ENCODE measurements at regions not wholly inside any gene's neighbourhood (a gene's known extent, or its start where the extent isn't known, plus 50 kb on each side); places are given as distances from the start of the nearest gene placed in this dataset.

GRCh38 chr11:69939551-69940245 is 120.5 kb upstream of the FGF3 start:
- 0 out of 3 replicates have a peak, but pooled peaks cover 3% of the 10 kb centered on the region for H3K4me1 ChIP-seq
- H3K9me3 ChIP-seq = no peaks in the 10 kb centered on the region
- CTCF ChIA-PET = interaction anchor here (0.5 to 1.4 kb wide), 8 partner anchors 18 to 815 kb away, joined by 3 to 5 read pairs (median 4); no protein-coding TSS in a partner anchor
- H3K27ac ChIP-seq = no peak overlapping the region
- WGBS (ENCODE audit: missing lambda C conversion rate) = 82% methylated on average over 18 of the region's 28 CpGs
- TF ChIP-seq, protein P1, sequence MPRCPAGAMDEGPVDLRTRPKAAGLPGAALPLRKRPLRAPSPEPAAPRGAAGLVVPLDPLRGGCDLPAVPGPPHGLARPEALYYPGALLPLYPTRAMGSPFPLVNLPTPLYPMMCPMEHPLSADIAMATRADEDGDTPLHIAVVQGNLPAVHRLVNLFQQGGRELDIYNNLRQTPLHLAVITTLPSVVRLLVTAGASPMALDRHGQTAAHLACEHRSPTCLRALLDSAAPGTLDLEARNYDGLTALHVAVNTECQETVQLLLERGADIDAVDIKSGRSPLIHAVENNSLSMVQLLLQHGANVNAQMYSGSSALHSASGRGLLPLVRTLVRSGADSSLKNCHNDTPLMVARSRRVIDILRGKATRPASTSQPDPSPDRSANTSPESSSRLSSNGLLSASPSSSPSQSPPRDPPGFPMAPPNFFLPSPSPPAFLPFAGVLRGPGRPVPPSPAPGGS (IDR thresholded peaks at IDR 0.05) = no peak
- no peak for TF ChIP-seq SREBF2 (IDR thresholded peaks at IDR 0.05)
- TF ChIP-seq JUNB (IDR thresholded peaks at IDR 0.05) = no peak
- no peak for TF ChIP-seq KDM5A (IDR thresholded peaks at IDR 0.05)
- TF ChIP-seq MAFK (IDR thresholded peaks at IDR 0.05; ENCODE audit: partially characterized antibody) = no peak
- no peak for TF ChIP-seq RARB (CRISPR knock-in tag; IDR thresholded peaks at IDR 0.05)
- TF ChIP-seq KDM1A (IDR thresholded peaks at IDR 0.05; ENCODE audit: low read depth) = no peak
- no peak for TF ChIP-seq CEBPB (IDR thresholded peaks at IDR 0.05)
- no peak for TF ChIP-seq ZC3H11A (IDR thresholded peaks at IDR 0.05)
- TF ChIP-seq EP300 (IDR thresholded peaks at IDR 0.05) = no peak
- TF ChIP-seq EHMT2 (IDR thresholded peaks at IDR 0.05; ENCODE audit: low read depth) = no peak
- TF ChIP-seq FOSL2 (IDR thresholded peaks at IDR 0.05) = no peak
- TF ChIP-seq FOSL2 (CRISPR knock-in tag; IDR thresholded peaks at IDR 0.05) = no peak
- no peak for TF ChIP-seq POLR2AphosphoS2 (conservative IDR thresholded peaks at IDR 0.05; ENCODE audit: low read length)
- no peak for TF ChIP-seq NR3C1 (IDR thresholded peaks at IDR 0.05)
- no peak for TF ChIP-seq HOXB5 (CRISPR knock-in tag; IDR thresholded peaks at IDR 0.05)
- DNase-seq (ENCODE audit: low read depth in 1 of 2, low spot score in 1 of 2) (no peak), ATAC-seq (no peak; a peak in 1 of 6 replicates), FAIRE-seq (no peak)
- H3K4me2 ChIP-seq = no peak overlapping the region
- no peak overlapping the region for H3K4me3 ChIP-seq
- POLR2A ChIA-PET = no interaction called here

- Histone ChIP-seq H3K4me2 (no peak overlapping the region), H3K4me1 (0 out of 3 replicates have a peak, but pooled peaks cover 2% of the 10 kb centered on the region), H3K9me3 (no peaks in the 10 kb centered on the region), H3K27ac (no peak overlapping the region), H3K4me3 (no peak overlapping the region)
- FAIRE-seq (no peak), DNase-seq (ENCODE audit: low read depth in 1 of 2, low spot score in 1 of 2) (no peak), ATAC-seq (no peak)
- ChIA-PET POLR2A (no interaction called here), CTCF (interaction anchor here (0.5 to 1.4 kb wide), 5 partner anchors 18 to 814 kb away, joined by 3 to 5 read pairs (median 4); no protein-coding TSS in a partner anchor)
- TF ChIP-seq REST (IDR thresholded peaks at IDR 0.05) (no peak), PHF8 (IDR thresholded peaks at IDR 0.05; ENCODE audit: borderline replicate concordance, low read depth) (no peak), BHLHE40 (IDR thresholded peaks at IDR 0.05; ENCODE audit: low read depth, low read length) (no peak), USF2 (IDR thresholded peaks at IDR 0.05) (no peak), MAZ (IDR thresholded peaks at IDR 0.05; ENCODE audit: borderline replicate concordance, low read depth, low read length) (no peak), TFCP2L1 (CRISPR knock-in tag; IDR thresholded peaks at IDR 0.05) (no peak), POLR2A (IDR thresholded peaks at IDR 0.05; ENCODE audit: low read length) (no peak), NFE2L2 (conservative IDR thresholded peaks at IDR 0.05; ENCODE audit: low read length) (no peak), ZSCAN20 (CRISPR knock-in tag; IDR thresholded peaks at IDR 0.05) (no peak), SREBF2 (IDR thresholded peaks at IDR 0.05) (no peak), ESRRA (IDR thresholded peaks at IDR 0.05; ENCODE audit: borderline replicate concordance, low read length) (no peak), RARB (CRISPR knock-in tag; IDR thresholded peaks at IDR 0.05) (no peak), RCOR1 (IDR thresholded peaks at IDR 0.05; ENCODE audit: low read depth, low read length) (no peak), HOXA7 (CRISPR knock-in tag; IDR thresholded peaks at IDR 0.05) (no peak), RFX5 (IDR thresholded peaks at IDR 0.05) (no peak), JUNB (IDR thresholded peaks at IDR 0.05) (no peak), RNF2 (IDR thresholded peaks at IDR 0.05; ENCODE audit: borderline replicate concordance, low read depth) (no peak)
- WGBS (ENCODE audit: missing lambda C conversion rate) = 81% methylated on average over 6 of the region's 6 CpGs
These were observed 121.0 kb upstream of the FGF3 start for GRCh38 chr11:69940246-69940610.

Measured in A549 (cell line).